Calu3 (cell line): ENCODE measurements at regions not wholly inside any gene's neighbourhood (a gene's known extent, or its start where the extent isn't known, plus 50 kb on each side); places are given as distances from the start of the nearest gene placed in this dataset.

ENCODE experiments used
- BruUV-seq: library from RNA; stranded (reverse); fragments of 400-500 nt; replicated peaks from 2 replicates; lab custom pipeline; 2021; lab: Mats Ljungman, UMichigan
- CTCF ChIA-PET: fragments of 300-600 bp; sonication (Branson Sonifier 250); formaldehyde crosslinking; loops from one replicate; lab custom pipeline; 2022; ENCODE audit warnings: antibody characterized with exemption; lab: Charles Lee
- DNase-seq: peaks from one replicate; pipeline ENCODE4 v3.0.0; 2022
- H3K27ac Mint-ChIP-seq: one replicate; pipeline ENCODE4 v1.8.0; 2022; ENCODE audit warnings: mixed read lengths; ENCODE audit not compliant: unreplicated experiment
- H3K27me3 Mint-ChIP-seq: one replicate; pipeline ENCODE4 v1.8.0; 2022; ENCODE audit warnings: mixed read lengths; ENCODE audit not compliant: unreplicated experiment
- H3K36me3 Mint-ChIP-seq: one replicate; pipeline ENCODE4 v1.8.0; 2022; ENCODE audit warnings: mild to moderate bottlenecking, moderate library complexity, mixed read lengths; ENCODE audit not compliant: insufficient read depth, unreplicated experiment
- H3K4me1 Mint-ChIP-seq: one replicate; pipeline ENCODE4 v1.8.0; 2022; ENCODE audit warnings: mild to moderate bottlenecking, low read depth, mixed read lengths; ENCODE audit not compliant: unreplicated experiment
- H3K4me3 Mint-ChIP-seq: one replicate; pipeline ENCODE4 v1.8.0; 2022; ENCODE audit warnings: mild to moderate bottlenecking, low read depth, moderate library complexity, mixed read lengths; ENCODE audit not compliant: unreplicated experiment
- H3K9me3 Mint-ChIP-seq: one replicate; pipeline ENCODE4 v1.8.0; 2022; ENCODE audit warnings: low read depth, mixed read lengths; ENCODE audit not compliant: unreplicated experiment
- CTCF ChIP-seq: fragments of 200-600 bp; IDR thresholded peaks from one replicate; pipeline ENCODE4 v1.8.0; 2022; ENCODE audit warnings: antibody characterized with exemption; ENCODE audit not compliant: unreplicated experiment
- intact Hi-C: fragments of 100-400 bp; cut with micrococcal nuclease; formaldehyde crosslinking; loops from one replicate; pipeline ENCODE4 v1.10.0; 2022; ENCODE audit not compliant: unreplicated experiment

- BruUV-seq = no TSS peak
- no peaks in the 10 kb centered on the region for H3K4me1 Mint-ChIP-seq
- H3K36me3 Mint-ChIP-seq = no peaks in the 10 kb centered on the region
- no peak overlapping the region for H3K4me3 Mint-ChIP-seq
- DNase-seq = no peak
- H3K27me3 Mint-ChIP-seq = no peaks in the 10 kb centered on the region
- no peak for TF ChIP-seq CTCF
- CTCF ChIA-PET = no interaction called here
- H3K9me3 Mint-ChIP-seq = peaks cover 21% of the 10 kb centered on the region
- intact Hi-C loops = no loop called here
- no peak overlapping the region for H3K27ac Mint-ChIP-seq
These were observed 838.0 kb downstream of the RPS29 start for GRCh38 chr14:48748151-48748675.

GRCh38 chr14:48747561-48748089 is 838.6 kb downstream of the RPS29 start:
- no TSS peak for BruUV-seq
- no peak for DNase-seq
- Mint-ChIP-seq H3K36me3 (no peaks in the 10 kb centered on the region), H3K4me1 (no peaks in the 10 kb centered on the region), H3K27me3 (no peaks in the 10 kb centered on the region), H3K27ac (no peak overlapping the region), H3K4me3 (no peak overlapping the region), H3K9me3 (peaks cover 21% of the 10 kb centered on the region)
- intact Hi-C loops = no loop called here
- no peak for TF ChIP-seq CTCF
- CTCF ChIA-PET = no interaction called here

GRCh38 chr14:48744202-48744601 is 842.0 kb downstream of the RPS29 start:
- Mint-ChIP-seq H3K4me3 (no peak overlapping the region), H3K36me3 (no peaks in the 10 kb centered on the region), H3K9me3 (peaks cover 15% of the 10 kb centered on the region), H3K4me1 (no peaks in the 10 kb centered on the region), H3K27me3 (no peaks in the 10 kb centered on the region), H3K27ac (no peak overlapping the region)
- TF ChIP-seq CTCF = no peak
- intact Hi-C loops = no loop called here
- CTCF ChIA-PET = no interaction called here
- BruUV-seq = no TSS peak
- no peak for DNase-seq

GRCh38 chr14:48738186-48738925 is 847.8 kb downstream of the RPS29 start:
- intact Hi-C loops = no loop called here
- TF ChIP-seq CTCF = no peak
- CTCF ChIA-PET = no interaction called here
- Mint-ChIP-seq H3K4me1 (no peaks in the 10 kb centered on the region), H3K27ac (no peak overlapping the region), H3K36me3 (no peaks in the 10 kb centered on the region), H3K4me3 (no peak overlapping the region), H3K27me3 (no peaks in the 10 kb centered on the region), H3K9me3 (peaks cover 9% of the 10 kb centered on the region)
- BruUV-seq = no TSS peak
- no peak for DNase-seq
